GM12878 (cell line): ENCODE measurements at regions not wholly inside any gene's neighbourhood (a gene's known extent, or its start where the extent isn't known, plus 50 kb on each side); places are given as distances from the start of the nearest gene placed in this dataset.

ENCODE experiments used
- CEBPZ ChIP-seq: fragments of 150-350 bp; IDR thresholded peaks from 2 replicates; pipeline ENCODE4 v1.6.1; 2016; ENCODE audit warnings: low read depth, low read length
- CREB1 ChIP-seq: IDR thresholded peaks from 2 replicates; pipeline ENCODE4 v1.6.1; 2012; ENCODE audit warnings: low read depth, mild to moderate bottlenecking, inconsistent platforms
- CTCF ChIP-seq, 3 experiments: IDR thresholded peaks in 2 of 3; conservative IDR thresholded peaks in 1 of 3; 2 replicates each; pipeline ENCODE4 v1.5.1; 2011; ENCODE audit warnings: low read depth in 3 of 3, low read length in 3 of 3, mild to moderate bottlenecking in 3 of 3, control low read depth in 2 of 3, moderate library complexity in 2 of 3, inconsistent platforms in 1 of 3, mixed read lengths in 1 of 3; ENCODE audit not compliant: control insufficient read depth in 2 of 3, insufficient read depth in 1 of 3; ENCODE audit errors: extremely low read depth in 1 of 3
- ELK1 ChIP-seq: IDR thresholded peaks from 2 replicates; pipeline ENCODE4 v1.6.1; 2012; ENCODE audit warnings: low read depth, low read length, improper control_type of control experiment
- EP300 ChIP-seq, 2 experiments: fragments of 150-350 bp in 1 of 2; IDR thresholded peaks; 2 replicates each; pipeline ENCODE4 v1.6.1; 2011 to 2012; ENCODE audit warnings: low read depth in 2 of 2, low read length in 2 of 2, borderline replicate concordance in 1 of 2, improper control_type of control experiment in 1 of 2, inconsistent platforms in 1 of 2; ENCODE audit not compliant: control insufficient read depth in 1 of 2
- ESRRA ChIP-seq: IDR thresholded peaks from 2 replicates; pipeline ENCODE4 v1.6.1; 2012; ENCODE audit warnings: mild to moderate bottlenecking, low read length, improper control_type of control experiment
- EZH2 ChIP-seq: IDR thresholded peaks from 2 replicates; pipeline ENCODE4 v1.6.1; 2012; ENCODE audit warnings: low read depth, mild to moderate bottlenecking, control low read depth, inconsistent platforms, low read length, borderline replicate concordance; ENCODE audit not compliant: control insufficient read depth
- POLR2A ChIP-seq: IDR thresholded peaks from 2 replicates; pipeline ENCODE4 v1.6.1; 2011; ENCODE audit warnings: low read depth, mild to moderate bottlenecking, low read length
- RELA ChIP-seq: fragments of 450-650 bp; IDR thresholded peaks from 2 replicates; pipeline ENCODE4 v1.8.0; 2014; ENCODE audit warnings: borderline replicate concordance; ENCODE audit not compliant: partially characterized antibody
- RFX5 ChIP-seq: IDR thresholded peaks from 2 replicates; pipeline ENCODE4 v1.6.1; 2011; ENCODE audit warnings: low read depth, low read length, improper control_type of control experiment
- SMC3 ChIP-seq: IDR thresholded peaks from 2 replicates; pipeline ENCODE4 v1.6.1; 2011; ENCODE audit warnings: low read length, improper control_type of control experiment, borderline replicate concordance
- ZNF384 ChIP-seq: IDR thresholded peaks from 2 replicates; pipeline ENCODE4 v1.6.1; 2012; ENCODE audit warnings: low read depth, mild to moderate bottlenecking, low read length, improper control_type of control experiment, borderline replicate concordance

- no peak for TF ChIP-seq POLR2A
- no peak for TF ChIP-seq RFX5
- TF ChIP-seq EZH2 = no peak
- TF ChIP-seq RELA = no peak
- TF ChIP-seq ZNF384 = no peak
- no peak for TF ChIP-seq EP300 (IDR thresholded peaks at IDR 0.05; ENCODE audit: borderline replicate concordance in 1 of 2, control insufficient read depth in 1 of 2, low read depth in 2 of 2, low read length in 2 of 2)
- no peak for TF ChIP-seq CREB1
- no peak for TF ChIP-seq ESRRA
- no peak for TF ChIP-seq CTCF (IDR thresholded peaks at IDR 0.05 in 2 of 3, conservative IDR thresholded peaks at IDR 0.05 in 1 of 3; ENCODE audit: control insufficient read depth in 2 of 3, extremely low read depth in 1 of 3, insufficient read depth in 1 of 3, low read depth in 3 of 3, low read length in 3 of 3)
- TF ChIP-seq CEBPZ = no peak
- TF ChIP-seq SMC3 = no peak
- TF ChIP-seq ELK1 = no peak
These were observed 51.3 kb downstream of the PTPRS start for GRCh38 chr19:5289060-5289990.
